Loucy (cell line): ENCODE measurements at regions not wholly inside any gene's neighbourhood (a gene's known extent, or its start where the extent isn't known, plus 50 kb on each side); places are given as distances from the start of the nearest gene placed in this dataset.

Source experiments
- H2AFZ ChIP-seq: fragments of 200-600 bp; sonication (generic); 2 replicates; pipeline ENCODE4 v1.6.0; 2016; ENCODE audit warnings: antibody characterized with exemption, mild to moderate bottlenecking, low read length, moderate library complexity
- H3F3A ChIP-seq: fragments of 200-600 bp; 2 replicates; pipeline ENCODE4 v1.6.0; 2016; ENCODE audit warnings: antibody characterized with exemption, low read depth, mild to moderate bottlenecking
- H3K27me3 ChIP-seq: fragments of 200-600 bp; sonication (generic); 2 replicates; pipeline ENCODE4 v1.6.1; 2014; ENCODE audit warnings: low read length, mild to moderate bottlenecking; ENCODE audit not compliant: insufficient read depth, poor library complexity, severe bottlenecking
- H3K36me3 ChIP-seq: fragments of 200-600 bp; sonication (generic); 2 replicates; pipeline ENCODE4 v1.6.1; 2016; ENCODE audit warnings: low read length; ENCODE audit not compliant: insufficient read depth
- H3K4me1 ChIP-seq: fragments of 200-600 bp; sonication (generic); 2 replicates; pipeline ENCODE4 v1.5.1; 2014; ENCODE audit warnings: low read length, mild to moderate bottlenecking; ENCODE audit not compliant: insufficient read depth, poor library complexity, severe bottlenecking
- H3K4me2 ChIP-seq: fragments of 200-600 bp; sonication (generic); 2 replicates; pipeline ENCODE4 v1.6.0; 2014; ENCODE audit warnings: antibody characterized with exemption, low read length, low read depth, mild to moderate bottlenecking; ENCODE audit not compliant: poor library complexity, severe bottlenecking
- H3K4me3 ChIP-seq: fragments of 200-600 bp; sonication (generic); 2 replicates; pipeline ENCODE4 v1.5.1; 2014; ENCODE audit warnings: low read length, mild to moderate bottlenecking, mixed read lengths; ENCODE audit not compliant: poor library complexity, severe bottlenecking
- H3K79me2 ChIP-seq: fragments of 200-600 bp; sonication (generic); 2 replicates; pipeline ENCODE4 v1.6.1; 2014; ENCODE audit warnings: low read length; ENCODE audit not compliant: insufficient read depth
- H3K9ac ChIP-seq: fragments of 200-600 bp; sonication (generic); 2 replicates; pipeline ENCODE4 v1.6.0; 2014; ENCODE audit warnings: mild to moderate bottlenecking, low read depth, low read length, moderate library complexity; ENCODE audit not compliant: poor library complexity, severe bottlenecking
- H3K9me2 ChIP-seq: fragments of 200-600 bp; sonication (generic); replicated peaks from 2 replicates; pipeline ENCODE4 v1.6.1; 2016; ENCODE audit warnings: low read depth, low read length, mixed read lengths
- H3K9me3 ChIP-seq: fragments of 200-600 bp; sonication (generic); 2 replicates; pipeline ENCODE4 v1.6.1; 2014; ENCODE audit warnings: mild to moderate bottlenecking, antibody characterized with exemption, low read length, low read depth; ENCODE audit not compliant: insufficient read depth
- H4K20me1 ChIP-seq: fragments of 200-600 bp; sonication (generic); 2 replicates; pipeline ENCODE4 v1.6.0; 2014; ENCODE audit warnings: antibody characterized with exemption, low read length, mild to moderate bottlenecking; ENCODE audit not compliant: insufficient read depth, poor library complexity, severe bottlenecking
- EZH2phosphoT487 ChIP-seq: fragments of 200-600 bp; IDR thresholded peaks from 2 replicates; pipeline ENCODE4 v1.6.1; 2018; ENCODE audit warnings: antibody characterized with exemption, mild to moderate bottlenecking, moderate library complexity, borderline replicate concordance
- TF ChIP-seq, protein P1 (sequence below): fragments of 200-600 bp; sonication (generic); conservative IDR thresholded peaks from 2 replicates; pipeline ENCODE4 v1.5.1; 2014; ENCODE audit warnings: mild to moderate bottlenecking, antibody characterized with exemption, low read length

DNA sequence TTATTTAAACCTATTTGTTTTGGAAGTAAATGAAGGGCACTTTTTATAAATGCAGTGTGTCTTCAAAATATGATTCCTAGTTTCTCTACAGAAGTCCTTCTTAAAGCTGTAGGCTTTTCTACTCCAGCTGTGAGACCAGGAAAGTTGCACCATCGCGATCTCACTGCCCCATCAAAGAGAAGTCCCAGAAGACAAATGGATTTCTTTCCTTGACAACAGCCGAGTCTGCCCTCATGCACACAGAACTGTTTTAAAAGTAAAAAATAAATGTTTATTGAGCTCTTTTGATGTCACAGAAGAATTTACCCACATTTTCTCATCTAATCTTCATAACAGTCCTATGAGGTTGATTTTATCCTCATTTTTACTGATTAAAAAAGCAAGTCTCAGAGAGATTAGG is 324.4 kb upstream of the NT5E start:
- H3K4me1 ChIP-seq, result no peaks in the 10 kb centered on the region
- H3K4me2 ChIP-seq, result no peak overlapping the region
- no peaks in the 10 kb centered on the region for H3K9me3 ChIP-seq
- H2AFZ ChIP-seq, result peak overlapping the region; percentile 12; the same call in 1 of the 2 replicates
- no peaks in the 10 kb centered on the region for H4K20me1 ChIP-seq
- H3F3A ChIP-seq, result no peaks in the 10 kb centered on the region
- no peaks in the 10 kb centered on the region for H3K27me3 ChIP-seq
- no peak overlapping the region for H3K9ac ChIP-seq
- no peaks in the 10 kb centered on the region for H3K79me2 ChIP-seq
- no peaks in the 10 kb centered on the region for H3K36me3 ChIP-seq
- no peaks in the 10 kb centered on the region for H3K9me2 ChIP-seq
- H3K4me3 ChIP-seq, result no peak overlapping the region
- TF ChIP-seq, protein P1, sequence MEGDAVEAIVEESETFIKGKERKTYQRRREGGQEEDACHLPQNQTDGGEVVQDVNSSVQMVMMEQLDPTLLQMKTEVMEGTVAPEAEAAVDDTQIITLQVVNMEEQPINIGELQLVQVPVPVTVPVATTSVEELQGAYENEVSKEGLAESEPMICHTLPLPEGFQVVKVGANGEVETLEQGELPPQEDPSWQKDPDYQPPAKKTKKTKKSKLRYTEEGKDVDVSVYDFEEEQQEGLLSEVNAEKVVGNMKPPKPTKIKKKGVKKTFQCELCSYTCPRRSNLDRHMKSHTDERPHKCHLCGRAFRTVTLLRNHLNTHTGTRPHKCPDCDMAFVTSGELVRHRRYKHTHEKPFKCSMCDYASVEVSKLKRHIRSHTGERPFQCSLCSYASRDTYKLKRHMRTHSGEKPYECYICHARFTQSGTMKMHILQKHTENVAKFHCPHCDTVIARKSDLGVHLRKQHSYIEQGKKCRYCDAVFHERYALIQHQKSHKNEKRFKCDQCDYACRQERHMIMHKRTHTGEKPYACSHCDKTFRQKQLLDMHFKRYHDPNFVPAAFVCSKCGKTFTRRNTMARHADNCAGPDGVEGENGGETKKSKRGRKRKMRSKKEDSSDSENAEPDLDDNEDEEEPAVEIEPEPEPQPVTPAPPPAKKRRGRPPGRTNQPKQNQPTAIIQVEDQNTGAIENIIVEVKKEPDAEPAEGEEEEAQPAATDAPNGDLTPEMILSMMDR, result no peak
- TF ChIP-seq EZH2phosphoT487, result no peak

- Histone ChIP-seq H3K9me2 (no peaks in the 10 kb centered on the region), H3K9ac (no peak overlapping the region), H3K27me3 (no peaks in the 10 kb centered on the region), H3K4me2 (no peak overlapping the region), H2AFZ (peak overlapping the region; percentile 12; the same call in 1 of the 2 replicates), H4K20me1 (no peaks in the 10 kb centered on the region), H3K4me1 (no peaks in the 10 kb centered on the region), H3K4me3 (no peak overlapping the region), H3K79me2 (no peaks in the 10 kb centered on the region), H3K9me3 (no peaks in the 10 kb centered on the region), H3K36me3 (no peaks in the 10 kb centered on the region), H3F3A (no peaks in the 10 kb centered on the region)
- TF ChIP-seq EZH2phosphoT487, result no peak
- TF ChIP-seq, protein P1, result no peak
These were observed 325.2 kb upstream of the NT5E start for GRCh38 chr6:85124472-85125354.

- TF ChIP-seq, protein P1, result no peak
- TF ChIP-seq EZH2phosphoT487, result no peak
- Histone ChIP-seq H3K4me3 (no peak overlapping the region), H2AFZ (no peak overlapping the region), H3K4me2 (no peak overlapping the region), H3K9ac (no peak overlapping the region), H3K36me3 (no peaks in the 10 kb centered on the region), H3K27me3 (no peaks in the 10 kb centered on the region), H3K9me2 (no peaks in the 10 kb centered on the region), H3K79me2 (no peaks in the 10 kb centered on the region), H4K20me1 (no peaks in the 10 kb centered on the region), H3K4me1 (no peaks in the 10 kb centered on the region), H3K9me3 (no peaks in the 10 kb centered on the region), H3F3A (no peaks in the 10 kb centered on the region)
These were observed 328.7 kb upstream of the NT5E start for GRCh38 chr6:85121158-85121557.
